HK-2 (cell line): ENCODE measurements at regions not wholly inside any gene's neighbourhood (a gene's known extent, or its start where the extent isn't known, plus 50 kb on each side); places are given as distances from the start of the nearest gene placed in this dataset.
"Not testable (repeated sequence)": the region's sequence is repeated elsewhere in the genome, so short reads cannot be mapped to it uniquely, and the experiment has no call there.

Experiments
- DNase-seq: peaks from one replicate; pipeline ENCODE4 v3.0.0-alpha.2; 2018; ENCODE audit not compliant: unreplicated experiment

GRCh38 chr7:115649429-115649828, 381.1 kb downstream of the TFEC start:
- no peak for DNase-seq

DNA sequence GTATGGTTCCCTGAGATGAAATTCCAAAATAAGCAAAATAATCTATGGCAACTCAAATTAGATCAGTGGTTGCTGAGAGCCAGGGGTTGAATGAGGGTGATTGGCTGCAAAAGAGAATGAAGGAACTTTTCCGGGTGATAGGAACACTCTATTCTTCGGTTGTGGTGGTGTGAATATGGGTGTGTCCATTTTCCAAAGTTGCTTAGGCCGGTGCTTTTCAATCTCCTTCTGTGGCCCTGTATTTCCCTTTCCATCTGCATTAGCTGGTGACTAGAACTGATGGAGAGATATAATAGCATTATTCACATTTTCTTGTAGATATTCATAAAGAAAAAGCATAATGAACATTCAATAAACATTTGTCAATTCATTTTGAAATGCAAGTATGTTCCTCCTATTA, 382.9 kb downstream of the TFEC start:
- DNase-seq: no peak

DNA sequence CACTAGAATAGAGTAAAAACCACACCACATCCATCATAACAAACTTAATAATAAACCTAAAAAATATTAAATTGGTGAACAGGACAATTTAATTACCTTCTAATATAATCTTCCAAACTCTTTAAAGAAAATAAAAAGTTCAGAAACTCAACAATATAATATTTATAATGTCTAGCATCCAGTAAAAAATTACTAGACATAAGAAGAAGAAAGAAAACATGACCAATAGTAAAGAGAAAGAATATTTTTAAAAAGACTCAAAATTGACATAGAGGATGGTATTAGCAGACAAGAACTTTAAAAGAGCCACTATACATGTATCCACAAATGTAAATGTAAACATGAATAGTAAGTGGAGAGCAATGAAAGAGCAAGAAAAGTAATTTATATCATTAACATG, 388.4 kb downstream of the TFEC start:
- DNase-seq: no peak

DNA sequence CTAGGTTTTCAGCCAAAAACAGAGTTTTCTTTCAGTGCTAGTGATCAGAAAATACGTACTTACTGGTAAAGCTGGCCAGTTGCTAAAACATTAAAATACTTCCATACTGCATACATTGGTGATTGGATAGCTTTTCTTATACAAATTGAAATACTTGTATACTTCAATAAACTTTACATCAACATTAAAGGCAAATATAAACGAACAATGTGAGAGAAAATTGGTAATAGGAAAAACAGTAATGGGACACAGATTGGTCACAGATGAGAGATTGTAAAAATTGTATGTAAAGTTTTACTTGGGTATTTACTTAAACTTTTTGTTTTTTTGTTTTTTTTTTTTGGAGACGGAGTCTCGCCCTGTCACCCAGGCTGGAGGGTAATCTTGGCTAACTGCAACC, 391.7 kb downstream of the TFEC start:
- DNase-seq: no peak

DNA sequence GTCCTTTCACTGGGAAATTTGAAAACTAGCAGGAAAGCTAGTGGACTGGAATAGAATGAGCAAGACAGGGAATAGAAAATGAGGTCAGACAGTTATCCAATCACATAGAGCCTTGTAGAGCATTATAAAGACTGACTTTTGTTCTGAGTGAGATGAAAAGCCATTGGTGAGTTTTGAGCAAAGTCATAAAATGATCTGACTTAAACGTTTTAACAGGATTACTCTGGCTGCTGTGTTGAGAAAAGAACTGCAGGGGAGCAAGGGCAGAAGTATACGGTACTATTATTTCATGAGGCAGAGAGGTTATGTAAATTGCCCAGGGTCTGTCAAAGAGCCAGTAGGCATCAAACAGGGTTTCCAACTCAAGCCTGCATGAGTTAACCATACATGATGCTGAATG, 393.4 kb downstream of the TFEC start:
- no peak for DNase-seq

GRCh38 chr7:115635876-115636275, 394.7 kb downstream of the TFEC start:
- no peak for DNase-seq

GRCh38 chr7:115635376-115635775, 395.2 kb downstream of the TFEC start:
- no peak for DNase-seq

DNA sequence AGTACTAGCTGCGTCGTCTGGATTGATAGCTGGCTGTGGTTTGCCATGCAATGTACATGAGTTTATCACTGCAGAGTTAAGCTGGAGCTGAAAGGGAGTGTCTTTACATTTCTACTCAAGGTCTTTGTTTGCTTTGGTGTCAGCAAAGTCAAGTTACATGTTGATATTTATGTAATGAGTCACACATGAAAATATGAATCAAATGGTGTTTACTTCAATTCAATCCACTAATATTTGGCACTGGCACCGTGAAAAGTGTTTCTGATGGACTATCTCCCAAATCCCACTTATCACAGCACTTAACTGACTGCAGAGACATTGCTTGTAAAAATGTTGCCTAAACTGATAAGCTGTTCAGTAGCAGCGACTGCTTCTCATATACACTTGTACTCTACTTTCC, 395.9 kb downstream of the TFEC start:
- no peak for DNase-seq

GRCh38 chr7:115632636-115633035, 397.9 kb downstream of the TFEC start:
- no peak for DNase-seq

DNA sequence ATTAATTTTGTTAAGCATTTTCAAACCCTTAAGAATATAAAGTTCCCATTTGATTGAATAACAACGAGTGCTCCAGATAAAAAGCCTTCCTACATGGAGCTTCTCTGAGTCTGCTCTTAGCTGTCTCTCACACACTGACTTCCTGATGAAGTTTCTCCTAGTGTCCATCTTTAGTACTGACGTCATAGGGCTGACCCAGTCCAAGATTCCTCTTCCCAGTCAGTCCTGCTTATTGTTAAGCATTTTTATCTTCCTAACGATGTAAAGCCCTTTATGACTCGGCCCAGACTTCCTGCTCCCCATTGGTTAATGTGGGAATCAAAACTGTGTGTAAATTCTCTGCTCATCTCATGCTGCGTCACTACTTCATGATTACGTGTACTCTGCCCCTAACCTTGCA, 398.8 kb downstream of the TFEC start:
- no peak for DNase-seq

- DNase-seq: no peak
Observed at GRCh38 chr7:115630049-115630448, 400.5 kb downstream of the TFEC start.

GRCh38 chr7:115618676-115619075, 411.9 kb downstream of the TFEC start:
- DNase-seq: no peak

GRCh38 chr7:115613836-115614235, 416.7 kb downstream of the TFEC start:
- peak; percentile 2 for DNase-seq

DNA sequence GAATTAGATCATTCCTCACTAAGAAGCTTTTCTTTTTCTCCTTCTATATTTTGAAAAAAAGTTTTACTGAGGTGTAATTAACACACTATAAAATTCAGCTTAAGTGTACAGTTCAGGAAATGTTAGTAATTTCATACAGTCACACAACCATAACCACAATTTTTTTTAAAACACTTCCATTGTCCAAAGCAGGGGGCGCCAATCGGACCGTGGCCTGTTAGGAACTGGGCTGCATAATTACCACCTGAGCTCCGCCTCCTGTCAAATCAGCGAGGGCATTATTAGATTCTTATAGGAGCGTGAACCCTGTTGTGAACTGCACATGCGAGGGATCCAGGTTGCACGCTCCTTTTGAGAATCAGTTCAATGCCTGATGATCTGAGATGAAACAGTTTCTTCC, 427.1 kb downstream of the TFEC start:
- no peak for DNase-seq

GRCh38 chr7:115600207-115600606, 430.4 kb downstream of the TFEC start:
- no peak for DNase-seq

GRCh38 chr7:115599184-115599583, 431.4 kb downstream of the TFEC start:
- DNase-seq: not testable (repeated sequence)

- not testable (repeated sequence) for DNase-seq
Observed at GRCh38 chr7:115597220-115597619, 433.3 kb downstream of the TFEC start.

GRCh38 chr7:115593111-115593510, 437.5 kb downstream of the TFEC start:
- DNase-seq: no peak

- DNase-seq: peak; percentile 28
Observed at GRCh38 chr7:115585015-115585718, 445.4 kb downstream of the TFEC start.

GRCh38 chr7:115582956-115583355, 447.6 kb downstream of the TFEC start:
- no peak for DNase-seq

GRCh38 chr7:115578576-115578975, 452.0 kb downstream of the TFEC start:
- DNase-seq: no peak

GRCh38 chr7:115574681-115575291, 455.8 kb downstream of the TFEC start:
- no peak for DNase-seq

- DNase-seq: no peak
Observed at GRCh38 chr7:115572111-115572510, 458.5 kb downstream of the TFEC start.
